Left ventricle myocardium inferior (tissue), 1 donor: ENCODE measurements at regions not wholly inside any gene's neighbourhood (a gene's known extent, or its start where the extent isn't known, plus 50 kb on each side); places are given as distances from the start of the nearest gene placed in this dataset.

Experiments used
- DNase-seq: peaks from one replicate; pipeline ENCODE4 v3.0.0-alpha.2; 2020
- H3K27ac ChIP-seq: fragments of 200-600 bp; replicated peaks from 2 replicates; pipeline ENCODE4 v1.8.0; 2021
- H3K27me3 ChIP-seq: fragments of 200-600 bp; 2 replicates; pipeline ENCODE4 v1.8.0; 2021; ENCODE audit warnings: low read depth
- H3K36me3 ChIP-seq: fragments of 200-600 bp; 2 replicates; pipeline ENCODE4 v1.8.0; 2021
- H3K4me1 ChIP-seq: fragments of 200-600 bp; 2 replicates; pipeline ENCODE4 v1.8.0; 2021
- H3K4me3 ChIP-seq: fragments of 200-600 bp; 2 replicates; pipeline ENCODE4 v1.8.0; 2021; ENCODE audit warnings: mild to moderate bottlenecking, moderate library complexity
- H3K9me3 ChIP-seq: fragments of 200-600 bp; replicated peaks from 2 replicates; pipeline ENCODE4 v1.8.0; 2021
- intact Hi-C: fragments of 100-400 bp; cut with micrococcal nuclease; formaldehyde crosslinking; loops from one replicate; pipeline ENCODE4 v1.11.0; 2022
- TF ChIP-seq, protein P1 (sequence below): fragments of 200-600 bp; IDR thresholded peaks from 2 replicates; pipeline ENCODE4 v1.8.0; 2021; ENCODE audit warnings: antibody characterized with exemption, mild to moderate bottlenecking, borderline replicate concordance
- donor health status: DM: no; HTN: yes; CAD: no; lungs with severe emphysema.

DNA sequence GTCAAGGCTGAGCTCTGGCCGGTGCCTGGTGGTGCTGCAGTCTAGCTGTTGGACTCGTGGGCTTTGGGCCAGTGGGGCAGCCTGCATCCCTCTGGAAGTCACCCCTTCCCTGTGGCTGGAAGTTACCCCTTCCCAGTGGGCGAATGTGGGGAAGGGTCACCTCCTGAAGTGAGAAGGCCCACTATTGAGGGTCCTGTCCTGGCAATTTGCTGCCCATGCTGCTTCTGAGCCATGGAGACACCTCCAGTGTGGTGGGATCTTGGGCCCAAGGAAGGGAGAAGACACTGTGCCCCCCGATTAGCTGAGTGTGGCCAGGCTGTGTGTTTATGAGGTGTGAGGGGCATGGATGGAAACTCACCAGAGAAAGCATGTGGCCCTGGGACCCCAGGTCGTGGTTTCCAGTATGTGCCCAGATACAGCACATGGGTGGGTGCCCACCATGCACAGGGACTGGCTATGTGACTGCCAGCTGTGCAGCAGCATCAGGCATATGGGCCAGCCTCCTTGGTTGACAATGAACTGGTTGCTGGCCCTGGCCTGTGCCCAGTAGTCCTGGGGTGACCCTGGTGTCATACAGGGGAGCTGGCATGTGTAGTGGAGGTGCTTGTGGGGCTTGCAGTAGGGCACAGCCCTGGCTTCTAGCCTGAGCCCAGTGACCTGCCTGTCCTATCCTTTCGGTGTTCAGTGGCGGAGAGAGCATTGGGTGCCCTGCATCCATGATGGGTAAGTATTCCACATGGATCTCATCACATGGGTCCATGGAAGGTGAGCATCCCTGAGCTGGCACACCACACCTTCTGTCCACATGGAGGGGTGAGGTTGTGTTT is 221.2 kb downstream of the SNRPN start:
- DNase-seq, result peak; percentile 7
- intact Hi-C loops, result no loop called here
- Histone ChIP-seq H3K27me3 (no peaks in the 10 kb centered on the region), H3K4me1 (no peaks in the 10 kb centered on the region), H3K36me3 (no peaks in the 10 kb centered on the region), H3K27ac (no peak overlapping the region), H3K4me3 (no peak overlapping the region), H3K9me3 (peaks cover 88% of the 10 kb centered on the region)
- TF ChIP-seq, protein P1, sequence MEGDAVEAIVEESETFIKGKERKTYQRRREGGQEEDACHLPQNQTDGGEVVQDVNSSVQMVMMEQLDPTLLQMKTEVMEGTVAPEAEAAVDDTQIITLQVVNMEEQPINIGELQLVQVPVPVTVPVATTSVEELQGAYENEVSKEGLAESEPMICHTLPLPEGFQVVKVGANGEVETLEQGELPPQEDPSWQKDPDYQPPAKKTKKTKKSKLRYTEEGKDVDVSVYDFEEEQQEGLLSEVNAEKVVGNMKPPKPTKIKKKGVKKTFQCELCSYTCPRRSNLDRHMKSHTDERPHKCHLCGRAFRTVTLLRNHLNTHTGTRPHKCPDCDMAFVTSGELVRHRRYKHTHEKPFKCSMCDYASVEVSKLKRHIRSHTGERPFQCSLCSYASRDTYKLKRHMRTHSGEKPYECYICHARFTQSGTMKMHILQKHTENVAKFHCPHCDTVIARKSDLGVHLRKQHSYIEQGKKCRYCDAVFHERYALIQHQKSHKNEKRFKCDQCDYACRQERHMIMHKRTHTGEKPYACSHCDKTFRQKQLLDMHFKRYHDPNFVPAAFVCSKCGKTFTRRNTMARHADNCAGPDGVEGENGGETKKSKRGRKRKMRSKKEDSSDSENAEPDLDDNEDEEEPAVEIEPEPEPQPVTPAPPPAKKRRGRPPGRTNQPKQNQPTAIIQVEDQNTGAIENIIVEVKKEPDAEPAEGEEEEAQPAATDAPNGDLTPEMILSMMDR, result no peak

- TF ChIP-seq, protein P1, result no peak
- no peaks in the 10 kb centered on the region for H3K4me1 ChIP-seq
- intact Hi-C loops, result no loop called here
- no peak overlapping the region for H3K27ac ChIP-seq
- H3K27me3 ChIP-seq, result no peaks in the 10 kb centered on the region
- H3K4me3 ChIP-seq, result no peak overlapping the region
- no peaks in the 10 kb centered on the region for H3K36me3 ChIP-seq
- peak; percentile 0 for DNase-seq
- peaks cover 85% of the 10 kb centered on the region for H3K9me3 ChIP-seq
Measured at GRCh38 chr15:25176616-25176923, 221.8 kb downstream of the SNRPN start.

- TF ChIP-seq, protein P1, result no peak
- Histone ChIP-seq H3K27ac (no peak overlapping the region), H3K9me3 (peaks cover 85% of the 10 kb centered on the region), H3K36me3 (no peaks in the 10 kb centered on the region), H3K27me3 (no peaks in the 10 kb centered on the region), H3K4me1 (no peaks in the 10 kb centered on the region), H3K4me3 (no peak overlapping the region)
- DNase-seq, result peak; percentile 9
- intact Hi-C loops, result no loop called here
Measured at GRCh38 chr15:25176991-25177954, 222.5 kb downstream of the SNRPN start.

- TF ChIP-seq, protein P1, result no peak
Measured at GRCh38 chr15:25177955-25178801, 223.4 kb downstream of the SNRPN start.

More at GRCh38 chr15:25177955-25178801, 223.4 kb downstream of the SNRPN start:
- H3K9me3 ChIP-seq, result peaks cover 77% of the 10 kb centered on the region
- no peaks in the 10 kb centered on the region for H3K4me1 ChIP-seq
- no peaks in the 10 kb centered on the region for H3K27me3 ChIP-seq
- H3K27ac ChIP-seq, result no peak overlapping the region
- intact Hi-C loops, result no loop called here
- no peaks in the 10 kb centered on the region for H3K36me3 ChIP-seq
- no peak overlapping the region for H3K4me3 ChIP-seq
- peak; percentile 7 for DNase-seq
